B cell (primary cell): ENCODE measurements at regions not wholly inside any gene's neighbourhood (a gene's known extent, or its start where the extent isn't known, plus 50 kb on each side); places are given as distances from the start of the nearest gene placed in this dataset.

Experiments
- CTCF ChIP-seq: fragments of 200-600 bp; IDR thresholded peaks from one replicate; pipeline ENCODE4 v1.8.0; 2022; ENCODE audit warnings: antibody characterized with exemption, mild to moderate bottlenecking
- EZH2 ChIP-seq: IDR thresholded peaks from 2 replicates; pipeline ENCODE4 v1.6.1; 2012; ENCODE audit warnings: borderline replicate concordance, low read depth, mild to moderate bottlenecking, moderate library complexity, low read length; ENCODE audit not compliant: insufficient read depth, poor library complexity, severe bottlenecking

GRCh38 chr5:135127439-135128240 lies 93.6 kb upstream of the PITX1 start:
- TF ChIP-seq CTCF (no peak), EZH2 (no peak)
